ENCODE measurements at regions not wholly inside any gene's neighbourhood (a gene's known extent, or its start where the extent isn't known, plus 50 kb on each side); places are given as distances from the start of the nearest gene placed in this dataset.

- Histone ChIP-seq H3K9me3 (ENCODE audit: low read length) (no peaks in the 10 kb centered on the region), H3F3A (ENCODE audit: insufficient read depth, low read length, poor library complexity, severe bottlenecking) (no peaks in the 10 kb centered on the region), H3K36me3 (ENCODE audit: insufficient read depth, low read length) (no peaks in the 10 kb centered on the region), H3K9me2 (ENCODE audit: insufficient read depth, low read length) (no peaks in the 10 kb centered on the region), H3K9ac (ENCODE audit: low read length) (no peak overlapping the region), H2AFZ (ENCODE audit: low read depth, low read length) (no peak overlapping the region), H3K79me2 (replicated peaks; ENCODE audit: insufficient read depth, low read length) (no peaks in the 10 kb centered on the region), H3K4me3 (ENCODE audit: low read length) (no peak overlapping the region), H3K27me3 (ENCODE audit: insufficient read depth, low read depth, low read length) (no peaks in the 10 kb centered on the region), H3K4me2 (ENCODE audit: low read length) (no peak overlapping the region), H3K27ac (ENCODE audit: low read length) (no peak overlapping the region), H4K20me1 (ENCODE audit: insufficient read depth) (no peaks in the 10 kb centered on the region)
- TF ChIP-seq SMC3 (conservative IDR thresholded peaks at IDR 0.05; ENCODE audit: poor library complexity) = no peak
- TF ChIP-seq REST (IDR thresholded peaks at IDR 0.05; ENCODE audit: borderline replicate concordance) = no peak
- no peak for TF ChIP-seq CTCF (IDR thresholded peaks at IDR 0.05; ENCODE audit: poor library complexity, severe bottlenecking)
- no peak for TF ChIP-seq POLR2AphosphoS5 (IDR thresholded peaks at IDR 0.05)
- TF ChIP-seq MXI1 (conservative IDR thresholded peaks at IDR 0.05; ENCODE audit: poor library complexity, severe bottlenecking) = no peak
- TF ChIP-seq EP300 (conservative IDR thresholded peaks at IDR 0.05; ENCODE audit: poor library complexity, severe bottlenecking) = no peak
- TF ChIP-seq RAD21 (conservative IDR thresholded peaks at IDR 0.05) = no peak
- no peak for TF ChIP-seq TAF1 (IDR thresholded peaks at IDR 0.05; ENCODE audit: low read depth)
Measured at GRCh38 chr1:189356206-189356605, 1121.5 kb downstream of the BRINP3 start.

- TF ChIP-seq EZH2 (IDR thresholded peaks at IDR 0.05; ENCODE audit: borderline replicate concordance, insufficient read depth, low read length, poor library complexity, severe bottlenecking) (no peak), REST (IDR thresholded peaks at IDR 0.05; ENCODE audit: borderline replicate concordance) (no peak), EP300 (conservative IDR thresholded peaks at IDR 0.05; ENCODE audit: poor library complexity, severe bottlenecking) (no peak), TAF1 (IDR thresholded peaks at IDR 0.05; ENCODE audit: low read depth) (no peak), POLR2AphosphoS5 (IDR thresholded peaks at IDR 0.05) (no peak), SMC3 (conservative IDR thresholded peaks at IDR 0.05; ENCODE audit: poor library complexity) (no peak), CTCF (IDR thresholded peaks at IDR 0.05; ENCODE audit: poor library complexity, severe bottlenecking) (no peak), MXI1 (conservative IDR thresholded peaks at IDR 0.05; ENCODE audit: poor library complexity, severe bottlenecking) (no peak), RAD21 (conservative IDR thresholded peaks at IDR 0.05) (no peak)
- Histone ChIP-seq H3K27ac (ENCODE audit: low read length) (no peak overlapping the region), H3F3A (ENCODE audit: insufficient read depth, low read length, poor library complexity, severe bottlenecking) (no peaks in the 10 kb centered on the region), H3K9me2 (ENCODE audit: insufficient read depth, low read length) (no peaks in the 10 kb centered on the region), H2AFZ (ENCODE audit: low read depth, low read length) (no peak overlapping the region), H3K4me3 (ENCODE audit: low read length) (no peak overlapping the region), H3K36me3 (ENCODE audit: insufficient read depth, low read length) (no peaks in the 10 kb centered on the region), H3K4me2 (ENCODE audit: low read length) (no peak overlapping the region), H3K79me2 (replicated peaks; ENCODE audit: insufficient read depth, low read length) (no peaks in the 10 kb centered on the region), H3K9ac (ENCODE audit: low read length) (no peak overlapping the region), H3K27me3 (ENCODE audit: insufficient read depth, low read depth, low read length) (no peaks in the 10 kb centered on the region), H4K20me1 (ENCODE audit: insufficient read depth) (no peaks in the 10 kb centered on the region), H3K9me3 (ENCODE audit: low read length) (no peaks in the 10 kb centered on the region)
Measured at GRCh38 chr1:189357317-189357716, 1120.3 kb downstream of the BRINP3 start.
